Tibial artery (tissue), 4 donors: ENCODE measurements at regions not wholly inside any gene's neighbourhood (a gene's known extent, or its start where the extent isn't known, plus 50 kb on each side); places are given as distances from the start of the nearest gene placed in this dataset.

Experiments used
- DNase-seq, 2 donors: peaks; one replicate each; pipeline ENCODE4 v3.0.0-alpha.2; 2019
- H3K27ac ChIP-seq, 2 donors: fragments of 200-600 bp; sonication (generic) in 1 of 2; 1 replicate in 1 of 2; 2 replicates in 1 of 2; pipeline ENCODE4 v1.5.1; 2018 to 2019; ENCODE audit warnings: mild to moderate bottlenecking in 1 of 2
- H3K27me3 ChIP-seq, 2 donors: fragments of 200-600 bp; sonication (generic) in 1 of 2; one replicate each; pipeline versions ENCODE4 v1.5.1 to v1.6.0; 2016 to 2019
- H3K36me3 ChIP-seq, 3 donors: fragments of 200-600 bp; sonication (generic) in 2 of 3; one replicate each; pipeline ENCODE4 v1.5.1; 2016 to 2019; ENCODE audit warnings: mild to moderate bottlenecking in 2 of 3
- H3K4me1 ChIP-seq, 4 donors: fragments of 200-600 bp; sonication (generic) in 2 of 4; 1 replicate in 3 of 4; 2 replicates in 1 of 4; pipeline ENCODE4 v1.5.1; 2016 to 2019
- H3K4me3 ChIP-seq, 2 donors: fragments of 200-600 bp; sonication (generic) in 1 of 2; 1 replicate in 1 of 2; 2 replicates in 1 of 2; pipeline ENCODE4 v1.5.1; 2018 to 2019; ENCODE audit warnings: mild to moderate bottlenecking in 2 of 2
- H3K9me3 ChIP-seq, 3 donors: fragments of 200-600 bp; sonication (generic) in 1 of 3; one replicate each; pipeline ENCODE4 v1.5.1; 2016 to 2019
- intact Hi-C: fragments of 100-400 bp; cut with DNase I; formaldehyde crosslinking; loops from one replicate; pipeline ENCODE4 v1.15.0; 2023; ENCODE audit warnings: low total_unique reads
- TF ChIP-seq, protein P1 (sequence below), 2 experiments: fragments of 200-600 bp in 1 of 2; fragments of 450-650 bp in 1 of 2; IDR thresholded peaks; one replicate each; pipeline ENCODE4 v1.5.1; 2017 to 2019; ENCODE audit warnings: antibody characterized with exemption in 2 of 2, mild to moderate bottlenecking in 1 of 2, moderate library complexity in 1 of 2

DNA sequence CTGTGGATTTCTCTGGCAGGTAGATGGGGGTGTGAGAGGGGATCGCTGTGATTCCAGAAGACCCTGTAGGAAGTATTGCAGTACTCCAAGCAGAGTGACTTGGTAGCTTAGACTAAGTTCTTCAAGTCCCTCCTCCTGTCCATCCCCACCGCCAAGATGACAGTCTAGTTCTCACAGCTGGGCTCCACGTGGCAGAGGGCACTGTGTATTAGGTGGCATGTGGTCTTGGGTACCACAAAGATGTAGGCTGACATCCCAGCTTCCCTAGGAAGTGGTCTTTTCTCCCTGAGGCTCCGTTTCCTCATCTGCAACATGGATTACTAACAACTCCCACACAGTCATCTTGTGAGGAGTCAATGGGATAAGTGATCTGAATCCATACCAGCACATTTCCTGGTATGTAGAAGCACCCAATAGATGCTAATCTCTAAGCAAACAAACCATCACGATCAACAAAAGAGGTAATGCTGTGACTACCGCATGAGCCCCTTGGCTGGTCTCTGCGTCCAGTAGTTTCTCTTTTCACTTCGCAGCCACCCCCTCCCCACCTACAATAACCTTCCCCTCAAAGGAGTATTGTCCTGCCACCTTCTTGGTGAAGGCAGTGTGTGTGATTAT lies 349.1 kb upstream of the EEF2KMT start:
- no peaks in the 10 kb centered on the region for H3K4me1 ChIP-seq
- no peaks in the 10 kb centered on the region for H3K9me3 ChIP-seq
- no peak overlapping the region for H3K4me3 ChIP-seq
- H3K27me3 ChIP-seq: no peaks in the 10 kb centered on the region
- intact Hi-C loops: no loop called here
- H3K36me3 ChIP-seq: no peaks in the 10 kb centered on the region
- H3K27ac ChIP-seq: no peak overlapping the region
- DNase-seq: no peak
- TF ChIP-seq, protein P1, sequence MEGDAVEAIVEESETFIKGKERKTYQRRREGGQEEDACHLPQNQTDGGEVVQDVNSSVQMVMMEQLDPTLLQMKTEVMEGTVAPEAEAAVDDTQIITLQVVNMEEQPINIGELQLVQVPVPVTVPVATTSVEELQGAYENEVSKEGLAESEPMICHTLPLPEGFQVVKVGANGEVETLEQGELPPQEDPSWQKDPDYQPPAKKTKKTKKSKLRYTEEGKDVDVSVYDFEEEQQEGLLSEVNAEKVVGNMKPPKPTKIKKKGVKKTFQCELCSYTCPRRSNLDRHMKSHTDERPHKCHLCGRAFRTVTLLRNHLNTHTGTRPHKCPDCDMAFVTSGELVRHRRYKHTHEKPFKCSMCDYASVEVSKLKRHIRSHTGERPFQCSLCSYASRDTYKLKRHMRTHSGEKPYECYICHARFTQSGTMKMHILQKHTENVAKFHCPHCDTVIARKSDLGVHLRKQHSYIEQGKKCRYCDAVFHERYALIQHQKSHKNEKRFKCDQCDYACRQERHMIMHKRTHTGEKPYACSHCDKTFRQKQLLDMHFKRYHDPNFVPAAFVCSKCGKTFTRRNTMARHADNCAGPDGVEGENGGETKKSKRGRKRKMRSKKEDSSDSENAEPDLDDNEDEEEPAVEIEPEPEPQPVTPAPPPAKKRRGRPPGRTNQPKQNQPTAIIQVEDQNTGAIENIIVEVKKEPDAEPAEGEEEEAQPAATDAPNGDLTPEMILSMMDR (IDR thresholded peaks at IDR 0.05): no peak

DNA sequence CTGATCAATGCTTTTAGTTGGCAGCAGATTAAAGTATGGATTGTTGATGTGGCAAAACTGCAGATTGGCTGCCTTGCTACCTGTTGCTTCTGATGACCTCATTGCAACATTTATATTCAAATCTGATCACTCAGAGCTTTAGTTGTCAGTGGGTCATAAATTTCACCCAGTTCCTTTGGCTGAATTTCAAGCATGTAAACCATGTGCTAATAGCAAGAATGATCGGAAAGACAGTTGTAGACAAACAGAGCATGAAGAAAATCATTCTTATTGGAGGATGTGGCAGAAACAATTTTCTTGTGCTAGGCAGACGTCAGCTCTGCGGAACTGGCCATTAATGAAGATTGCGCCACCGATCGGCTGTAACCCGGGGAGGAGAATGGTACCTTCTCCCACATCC lies 346.6 kb upstream of the EEF2KMT start:
- Histone ChIP-seq H3K36me3 (no peaks in the 10 kb centered on the region), H3K27ac (no peak overlapping the region), H3K4me3 (no peak overlapping the region), H3K27me3 (no peaks in the 10 kb centered on the region), H3K9me3 (no peaks in the 10 kb centered on the region), H3K4me1 (no peaks in the 10 kb centered on the region)
- intact Hi-C loops: no loop called here
- TF ChIP-seq, protein P1 (IDR thresholded peaks at IDR 0.05): no peak
- DNase-seq: no peak

DNA sequence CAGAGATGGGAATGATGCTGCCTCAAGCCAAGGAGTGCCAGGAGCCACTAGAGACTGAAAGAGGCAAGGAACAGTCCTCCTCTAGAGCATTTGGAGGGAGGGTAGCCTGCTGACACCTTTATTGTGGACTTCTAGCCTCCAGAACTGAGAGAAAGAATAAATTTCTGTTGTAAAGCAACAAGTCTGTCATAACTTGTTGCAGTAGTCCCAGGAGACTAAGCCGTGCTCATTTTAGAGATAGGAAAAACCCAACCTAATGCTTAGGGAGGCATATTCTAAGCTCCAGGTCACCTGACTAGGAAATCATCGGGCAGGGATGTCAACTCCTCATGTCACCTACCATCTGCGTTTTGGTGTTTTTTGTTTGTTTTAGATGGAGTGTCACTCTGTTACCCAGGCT lies 345.4 kb upstream of the EEF2KMT start:
- no peak for DNase-seq
- no peak overlapping the region for H3K4me3 ChIP-seq
- no peak overlapping the region for H3K27ac ChIP-seq
- H3K27me3 ChIP-seq: no peaks in the 10 kb centered on the region
- TF ChIP-seq, protein P1 (IDR thresholded peaks at IDR 0.05): no peak
- intact Hi-C loops: no loop called here
- H3K36me3 ChIP-seq: no peaks in the 10 kb centered on the region
- H3K9me3 ChIP-seq: no peaks in the 10 kb centered on the region
- H3K4me1 ChIP-seq: no peaks in the 10 kb centered on the region

DNA sequence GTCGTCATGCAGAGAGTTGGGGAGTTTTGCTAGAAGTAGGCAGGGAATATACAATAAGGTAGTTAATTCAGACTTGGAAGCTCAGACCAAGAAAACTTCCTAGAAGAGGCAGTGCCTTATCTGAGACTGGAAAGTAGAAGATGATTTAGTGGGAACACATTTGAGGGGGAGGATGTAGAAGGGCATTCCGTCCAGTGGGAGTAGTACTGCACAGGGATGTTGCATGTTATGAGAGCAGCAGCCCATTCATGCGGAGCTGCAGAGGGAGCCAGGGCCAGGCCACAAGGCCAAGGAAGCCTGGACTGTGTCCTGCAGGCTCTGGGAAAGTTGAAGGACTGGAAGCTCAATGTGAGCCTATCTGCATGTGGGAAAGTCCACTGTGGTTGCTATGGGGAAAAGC lies 344.5 kb upstream of the EEF2KMT start:
- H3K27ac ChIP-seq: no peak overlapping the region
- H3K27me3 ChIP-seq: no peaks in the 10 kb centered on the region
- DNase-seq: no peak
- no peak overlapping the region for H3K4me3 ChIP-seq
- TF ChIP-seq, protein P1 (IDR thresholded peaks at IDR 0.05): no peak
- H3K9me3 ChIP-seq: no peaks in the 10 kb centered on the region
- H3K4me1 ChIP-seq: no peaks in the 10 kb centered on the region
- H3K36me3 ChIP-seq: no peaks in the 10 kb centered on the region
- intact Hi-C loops: no loop called here

DNA sequence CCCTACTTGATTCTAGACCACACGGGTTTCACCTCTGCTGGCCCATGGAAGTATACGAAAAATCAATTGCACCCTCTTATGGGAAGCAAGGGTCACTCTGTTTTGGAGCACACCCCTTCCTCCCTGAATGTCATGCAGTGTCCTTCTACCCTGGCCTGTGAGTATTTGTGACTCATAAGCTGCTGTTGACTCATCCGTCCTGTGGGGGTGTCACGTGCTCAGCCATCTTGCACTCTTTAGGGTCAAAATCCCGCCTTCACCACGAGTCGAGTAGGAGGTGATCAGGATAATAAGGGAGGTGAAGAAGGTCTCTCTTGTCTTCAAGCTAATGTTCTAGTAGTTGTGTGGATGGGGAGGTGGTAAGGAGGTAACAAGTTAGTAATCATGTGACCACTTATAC lies 341.0 kb upstream of the EEF2KMT start:
- DNase-seq: no peak
- intact Hi-C loops: no loop called here
- Histone ChIP-seq H3K27me3 (no peaks in the 10 kb centered on the region), H3K4me1 (no peaks in the 10 kb centered on the region), H3K36me3 (no peaks in the 10 kb centered on the region), H3K9me3 (no peaks in the 10 kb centered on the region), H3K4me3 (no peak overlapping the region), H3K27ac (no peak overlapping the region)
- TF ChIP-seq, protein P1 (IDR thresholded peaks at IDR 0.05): no peak

DNA sequence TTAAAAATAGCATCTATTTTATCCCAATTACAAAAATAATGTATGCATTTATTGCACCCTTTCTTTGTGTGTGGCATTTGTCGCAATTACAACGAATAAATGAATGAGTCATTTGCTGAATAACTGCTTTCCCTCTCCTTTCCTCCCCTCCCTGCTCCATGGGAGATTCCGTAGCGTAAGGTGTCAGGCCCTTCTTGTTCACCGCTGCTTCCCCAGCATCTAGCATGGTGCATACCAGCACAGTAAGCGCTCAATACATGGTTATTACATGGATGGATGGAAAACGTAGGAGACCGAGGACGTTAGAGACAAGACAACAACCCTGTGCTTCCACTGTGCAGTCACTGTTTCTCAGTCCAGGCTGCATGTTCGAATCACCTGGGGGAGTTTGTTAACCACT lies 336.0 kb upstream of the EEF2KMT start:
- TF ChIP-seq, protein P1 (IDR thresholded peaks at IDR 0.05): no peak
- H3K4me3 ChIP-seq: no peak overlapping the region
- no peaks in the 10 kb centered on the region for H3K4me1 ChIP-seq
- H3K36me3 ChIP-seq: no peaks in the 10 kb centered on the region
- H3K9me3 ChIP-seq: no peaks in the 10 kb centered on the region
- DNase-seq: no peak
- H3K27ac ChIP-seq: no peak overlapping the region
- intact Hi-C loops: no loop called here
- no peaks in the 10 kb centered on the region for H3K27me3 ChIP-seq
